HT-29 (cell line): ENCODE measurements at regions not wholly inside any gene's neighbourhood (a gene's known extent, or its start where the extent isn't known, plus 50 kb on each side); places are given as distances from the start of the nearest gene placed in this dataset.

Experiments
- DNase-seq: peaks from one replicate; pipeline ENCODE4 v3.0.0-alpha.2; 2015; ENCODE audit warnings: low spot score

DNA sequence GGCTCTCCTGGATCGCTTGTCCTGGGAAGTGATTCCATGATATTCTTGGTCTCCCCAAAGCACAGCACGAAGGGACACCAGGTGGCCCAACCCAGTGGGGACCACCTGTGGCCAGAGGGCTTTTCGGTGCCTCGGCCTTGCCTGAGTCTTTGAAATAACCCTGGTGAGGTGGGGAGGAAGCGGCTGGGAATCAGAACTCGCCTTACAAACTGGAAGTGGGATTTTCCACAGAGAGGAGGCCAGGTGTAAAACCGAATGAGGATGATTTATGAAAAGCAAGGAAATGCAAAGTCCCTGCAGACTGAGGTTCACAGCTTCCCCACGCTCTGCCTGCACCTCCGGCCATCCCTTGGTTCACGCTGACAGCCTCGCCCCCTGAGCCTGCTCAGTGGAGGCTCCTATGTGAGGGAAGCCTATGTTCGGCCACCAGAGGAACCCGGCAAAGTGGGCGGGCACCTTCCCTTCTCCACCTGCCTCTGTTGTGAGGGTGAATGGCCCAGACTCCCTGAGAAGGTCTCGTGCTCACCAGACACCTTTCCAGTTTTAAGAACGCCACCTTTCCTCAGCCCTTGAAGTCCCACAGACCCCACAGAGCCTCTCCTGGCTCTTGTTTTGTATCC, 133.8 kb upstream of the CST7 start:
- no peak for DNase-seq

DNA sequence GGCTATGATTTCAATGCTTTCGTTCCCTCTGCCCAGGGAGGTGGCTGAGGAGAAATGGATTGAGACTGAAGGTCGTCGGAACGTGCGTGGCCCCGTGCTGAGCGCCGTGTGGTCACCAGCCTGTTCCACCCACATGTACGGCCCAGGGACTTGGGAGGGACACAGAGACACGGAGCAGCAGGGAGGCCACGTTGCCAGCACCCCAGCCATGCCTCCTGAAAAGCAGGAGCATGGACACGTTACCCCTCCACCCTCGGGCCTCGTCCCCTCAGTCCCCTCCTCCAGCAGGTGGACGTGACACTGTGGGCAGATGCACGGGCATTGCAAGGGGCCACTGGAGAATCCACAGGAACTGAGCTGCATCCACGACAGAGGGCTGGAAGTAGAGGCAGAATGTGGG, 133.1 kb upstream of the CST7 start:
- DNase-seq = no peak

GRCh38 chr20:24816431-24816830, 132.6 kb upstream of the CST7 start:
- DNase-seq = no peak

DNA sequence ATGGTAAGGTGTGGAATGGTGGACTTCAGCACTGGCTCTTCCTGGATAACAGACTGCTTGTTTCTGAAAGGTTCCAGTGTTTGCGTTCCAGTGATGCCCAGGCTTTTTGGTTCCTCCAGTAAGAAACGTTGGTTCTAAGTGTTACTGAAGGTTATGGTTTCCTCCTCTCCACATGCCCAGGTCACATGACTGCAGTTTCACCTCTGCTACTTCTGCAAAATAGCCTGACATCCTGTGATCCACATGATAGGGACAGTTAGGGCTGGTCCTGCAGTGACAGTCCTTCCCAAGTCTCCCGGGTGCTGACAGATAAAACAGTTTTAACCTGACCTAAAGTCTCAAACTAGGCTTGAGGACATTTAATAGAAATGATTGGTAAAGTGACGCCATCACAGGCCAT, 132.2 kb upstream of the CST7 start:
- DNase-seq = no peak

- no peak for DNase-seq
Observed at GRCh38 chr20:24817351-24817750, 131.7 kb upstream of the CST7 start.

DNA sequence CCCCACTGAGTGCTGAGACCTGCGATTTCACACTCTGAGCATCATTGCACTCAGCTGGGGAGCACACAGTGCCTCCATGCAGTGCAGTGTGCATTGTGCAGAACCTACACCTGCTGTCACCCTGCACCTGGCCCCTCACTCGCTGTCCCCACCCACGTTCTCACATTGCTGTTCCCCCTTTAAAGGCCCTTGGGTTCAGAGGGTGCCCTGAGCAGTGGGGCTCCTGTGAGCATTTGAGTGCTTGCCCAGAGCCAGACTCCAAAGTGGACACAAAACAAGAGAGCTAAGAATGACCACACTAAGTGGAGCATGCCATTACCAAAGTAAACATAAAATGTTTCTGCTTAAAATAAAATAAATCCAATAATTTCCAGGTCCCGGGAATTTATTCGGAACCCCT, 131.0 kb upstream of the CST7 start:
- DNase-seq = no peak

- DNase-seq = no peak
Observed at GRCh38 chr20:24819331-24819965, 129.6 kb upstream of the CST7 start.

- DNase-seq = no peak
Observed at GRCh38 chr20:24820345-24820744, 128.7 kb upstream of the CST7 start.

- DNase-seq = no peak
Observed at GRCh38 chr20:24821391-24821790, 127.7 kb upstream of the CST7 start.

GRCh38 chr20:24823176-24823784, 125.8 kb upstream of the CST7 start:
- DNase-seq = no peak

GRCh38 chr20:24823989-24824693, 124.9 kb upstream of the CST7 start:
- no peak for DNase-seq

DNA sequence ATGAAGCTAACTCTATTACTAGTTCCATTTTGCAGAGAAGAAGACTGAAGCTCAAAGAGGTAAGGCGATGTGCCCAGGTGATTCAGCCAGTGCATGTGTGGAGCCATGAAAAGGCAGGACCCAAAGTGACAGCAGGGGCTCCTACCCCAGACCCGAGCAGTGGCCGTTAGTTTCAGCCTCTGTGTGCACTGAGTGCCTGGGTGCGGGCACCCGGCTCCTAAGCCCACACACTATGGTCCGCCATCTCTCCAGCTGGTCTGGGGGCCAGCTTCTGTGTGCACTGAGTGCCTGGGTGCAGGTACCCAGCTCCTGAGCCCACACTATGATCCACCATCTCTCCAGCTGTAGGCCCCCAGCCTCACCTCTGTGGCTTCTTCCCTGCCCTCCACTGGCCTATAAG, 123.5 kb upstream of the CST7 start:
- no peak for DNase-seq

DNA sequence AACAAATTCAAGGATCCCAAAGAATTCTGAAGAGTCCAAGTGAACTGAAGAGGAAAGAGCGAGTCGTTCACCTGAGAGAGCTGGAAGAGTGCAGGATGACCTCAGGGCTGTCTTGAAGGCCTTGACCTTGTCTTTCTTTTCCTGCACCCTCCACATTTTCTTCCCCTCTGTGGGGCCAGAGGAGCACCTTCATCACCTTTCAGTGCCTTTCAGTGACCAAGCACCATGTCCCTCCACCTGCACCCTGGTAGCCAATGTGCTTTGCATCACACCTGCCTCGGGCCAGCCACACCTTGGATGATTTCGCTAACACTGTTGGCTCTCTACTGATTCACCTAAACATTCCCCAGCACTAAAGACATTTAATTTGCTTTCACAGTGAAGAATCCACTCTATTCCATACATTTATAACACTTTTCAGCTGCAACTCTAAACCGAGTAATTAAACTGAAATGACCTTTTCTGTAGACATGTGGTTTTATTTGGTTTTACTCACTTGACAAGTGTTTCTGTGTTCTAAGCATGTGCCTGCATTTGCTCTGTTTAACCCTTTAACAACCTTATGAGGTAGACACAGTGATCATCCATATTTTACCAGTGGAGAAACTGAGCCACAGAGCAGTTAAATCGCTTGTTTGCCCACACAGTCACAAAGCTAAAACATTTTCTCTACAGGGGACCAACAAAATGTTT, 121.3 kb upstream of the CST7 start:
- DNase-seq = no peak

DNA sequence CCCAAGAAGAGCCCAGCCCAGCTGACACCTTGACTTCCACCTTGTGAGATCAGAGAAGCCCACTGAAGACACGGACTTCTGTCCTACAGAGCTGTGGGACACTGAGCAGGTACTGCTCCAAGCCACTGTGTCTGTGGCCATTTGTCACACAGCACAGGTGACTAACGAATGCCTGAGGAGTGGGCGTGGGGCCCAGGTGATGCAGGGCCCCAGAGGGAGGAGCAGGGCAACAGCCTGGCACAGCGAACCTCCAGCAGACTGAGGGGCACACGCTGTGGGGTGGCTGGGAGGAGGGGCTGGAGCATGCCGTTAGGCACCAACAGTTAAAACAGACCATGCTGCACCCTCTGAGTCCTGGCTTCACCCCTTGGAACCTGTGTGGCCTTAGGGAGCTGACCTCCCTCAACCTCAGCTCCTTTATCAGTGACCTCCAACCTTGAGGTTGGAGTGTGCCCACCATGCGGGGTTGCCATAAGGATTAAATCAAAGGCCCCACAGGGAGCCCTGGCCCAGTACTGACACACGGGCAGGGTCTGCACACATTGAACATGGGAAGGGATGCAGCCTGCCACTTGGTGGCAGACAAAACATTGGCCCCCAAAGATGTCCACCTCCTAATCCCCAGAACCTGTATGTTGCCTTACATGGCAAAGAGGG, 119.9 kb upstream of the CST7 start:
- no peak for DNase-seq

- DNase-seq = no peak
Observed at GRCh38 chr20:24829649-24830370, 119.3 kb upstream of the CST7 start.

- no peak for DNase-seq
Observed at GRCh38 chr20:24830649-24831048, 118.4 kb upstream of the CST7 start.

DNA sequence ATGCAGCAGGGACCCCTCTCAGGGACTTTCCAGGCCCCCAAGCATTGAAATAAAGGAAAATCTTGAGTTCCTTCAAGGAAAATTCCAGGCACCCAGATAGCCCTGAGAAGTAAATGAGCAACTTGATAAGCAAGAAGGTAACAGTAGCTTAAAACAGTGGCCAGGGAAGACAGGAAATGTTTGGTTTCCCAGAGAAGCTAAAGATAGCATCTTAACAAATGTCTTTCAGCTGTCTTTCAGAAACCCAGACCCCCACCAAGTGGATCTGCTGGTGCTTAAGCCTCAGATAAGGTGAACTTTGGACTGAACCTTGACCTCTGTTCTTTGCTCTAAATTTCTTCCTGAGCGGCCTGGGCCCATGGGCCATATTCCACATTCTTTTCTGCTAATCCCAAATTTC, 117.8 kb upstream of the CST7 start:
- no peak for DNase-seq

- no peak for DNase-seq
Observed at GRCh38 chr20:24832518-24832917, 116.6 kb upstream of the CST7 start.

GRCh38 chr20:24833592-24833991, 115.5 kb upstream of the CST7 start:
- no peak for DNase-seq

DNA sequence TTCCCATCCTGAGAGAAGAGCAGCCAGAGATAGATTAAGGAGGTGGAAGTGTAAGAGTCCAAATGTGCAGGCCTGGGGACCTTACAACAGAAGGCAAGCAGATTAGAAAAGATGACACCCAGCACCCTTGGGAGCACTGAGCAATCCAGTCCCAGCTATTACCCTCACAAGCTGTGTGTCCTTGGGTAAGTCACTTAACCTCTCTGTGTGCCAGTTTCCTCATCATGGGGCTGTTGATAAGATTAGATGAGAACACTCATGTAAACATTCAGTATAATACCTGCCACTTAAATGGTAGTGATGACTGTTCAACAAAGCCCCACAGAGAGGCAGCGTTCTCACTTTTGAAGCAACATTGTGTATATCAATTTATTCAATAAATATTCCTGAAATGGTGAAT, 114.8 kb upstream of the CST7 start:
- DNase-seq = no peak

- DNase-seq = no peak
Observed at GRCh38 chr20:24835195-24835594, 113.9 kb upstream of the CST7 start.
